ENCODE measurements at regions not wholly inside any gene's neighbourhood (a gene's known extent, or its start where the extent isn't known, plus 50 kb on each side); places are given as distances from the start of the nearest gene placed in this dataset.
"Not testable (repeated sequence)": the region's sequence is repeated elsewhere in the genome, so short reads cannot be mapped to it uniquely, and the experiment has no call there.

GRCh38 chr5:125961150-125961549 is 462.1 kb upstream of the GRAMD2B start:
- DNase-seq (ENCODE audit: low read depth in 1 of 2, low spot score in 1 of 2): no peak

GRCh38 chr5:125965577-125965976 is 457.6 kb upstream of the GRAMD2B start:
- DNase-seq (ENCODE audit: low read depth in 1 of 2, low spot score in 1 of 2): no peak

GRCh38 chr5:125967576-125967975 is 455.6 kb upstream of the GRAMD2B start:
- no peak for DNase-seq (ENCODE audit: low read depth in 1 of 2, low spot score in 1 of 2)

GRCh38 chr5:125969011-125969813 is 454.0 kb upstream of the GRAMD2B start:
- no peak for DNase-seq (ENCODE audit: low read depth in 1 of 2, low spot score in 1 of 2)

GRCh38 chr5:125969814-125970171 is 453.4 kb upstream of the GRAMD2B start:
- no peak for DNase-seq (ENCODE audit: low read depth in 1 of 2, low spot score in 1 of 2)

GRCh38 chr5:125970631-125971307 is 452.4 kb upstream of the GRAMD2B start:
- no peak for DNase-seq (ENCODE audit: low read depth in 1 of 2, low spot score in 1 of 2)

GRCh38 chr5:125972706-125973105 is 450.5 kb upstream of the GRAMD2B start:
- DNase-seq (ENCODE audit: low read depth in 1 of 2, low spot score in 1 of 2): no peak

- DNase-seq (ENCODE audit: low read depth in 1 of 2, low spot score in 1 of 2): no peak
These were observed 448.5 kb upstream of the GRAMD2B start for GRCh38 chr5:125974679-125975078.

- no peak for DNase-seq (ENCODE audit: low read depth in 1 of 2, low spot score in 1 of 2)
These were observed 446.7 kb upstream of the GRAMD2B start for GRCh38 chr5:125976421-125977000.

- no peak for DNase-seq (ENCODE audit: low read depth in 1 of 2, low spot score in 1 of 2)
These were observed 445.2 kb upstream of the GRAMD2B start for GRCh38 chr5:125978015-125978414.

GRCh38 chr5:125979636-125980035 is 443.6 kb upstream of the GRAMD2B start:
- no peak for DNase-seq (ENCODE audit: low read depth in 1 of 2, low spot score in 1 of 2)

- no peak for DNase-seq (ENCODE audit: low read depth in 1 of 2, low spot score in 1 of 2)
These were observed 442.2 kb upstream of the GRAMD2B start for GRCh38 chr5:125981016-125981415.

GRCh38 chr5:125987677-125988255 is 435.4 kb upstream of the GRAMD2B start:
- no peak for DNase-seq (ENCODE audit: low read depth in 1 of 2, low spot score in 1 of 2)

GRCh38 chr5:125992050-125992449 is 431.2 kb upstream of the GRAMD2B start:
- DNase-seq (ENCODE audit: low read depth in 1 of 2, low spot score in 1 of 2): no peak

GRCh38 chr5:125999271-126000030 is 423.8 kb upstream of the GRAMD2B start:
- not testable (repeated sequence) for DNase-seq (ENCODE audit: low read depth in 1 of 2, low spot score in 1 of 2)

- DNase-seq (ENCODE audit: low read depth in 1 of 2, low spot score in 1 of 2): no peak
These were observed 422.7 kb upstream of the GRAMD2B start for GRCh38 chr5:126000507-126000906.

GRCh38 chr5:126002222-126002897 is 420.8 kb upstream of the GRAMD2B start:
- DNase-seq (ENCODE audit: low read depth in 1 of 2, low spot score in 1 of 2): no peak

- no peak for DNase-seq (ENCODE audit: low read depth in 1 of 2, low spot score in 1 of 2)
These were observed 419.9 kb upstream of the GRAMD2B start for GRCh38 chr5:126003309-126003708.

- no peak for DNase-seq (ENCODE audit: low read depth in 1 of 2, low spot score in 1 of 2)
These were observed 418.6 kb upstream of the GRAMD2B start for GRCh38 chr5:126004636-126005035.

- no peak for DNase-seq (ENCODE audit: low read depth in 1 of 2, low spot score in 1 of 2)
These were observed 415.4 kb upstream of the GRAMD2B start for GRCh38 chr5:126007841-126008240.

- DNase-seq (ENCODE audit: low read depth in 1 of 2, low spot score in 1 of 2): no peak
These were observed 413.6 kb upstream of the GRAMD2B start for GRCh38 chr5:126009566-126009965.
